IMR-90 (cell line): ENCODE measurements at regions not wholly inside any gene's neighbourhood (a gene's known extent, or its start where the extent isn't known, plus 50 kb on each side); places are given as distances from the start of the nearest gene placed in this dataset.

ENCODE experiments used
- ATAC-seq: fragments of 200-7000 bp; cut with Tn5 transposase; 2 replicates; pipeline ENCODE4 v1.9.1; 2020; ENCODE audit warnings: low read depth, mild to moderate bottlenecking, moderate library complexity
- BruUV-seq: library from RNA; stranded (reverse); fragments of 400-500 nt; replicated peaks from 2 replicates; lab custom pipeline; 2021; lab: Mats Ljungman, UMichigan
- CTCF ChIA-PET: fragments of 300-600 bp; formaldehyde crosslinking; extraction: SDS; loops from one replicate; lab custom pipeline; 2021; ENCODE audit warnings: antibody characterized with exemption; lab: Yijun Ruan, JAX
- POLR2A ChIA-PET: fragments of 300-600 bp; sonication (Branson Sonifier 250); formaldehyde crosslinking; loops from one replicate; lab custom pipeline; 2022; ENCODE audit warnings: antibody characterized with exemption; ENCODE audit not compliant: unreplicated experiment; lab: Charles Lee
- DNase-seq: peaks from one replicate; pipeline ENCODE4 v3.0.0; 2013
- H2AFZ ChIP-seq: replicated peaks from 2 replicates; pipeline ENCODE3; 2013; ENCODE audit warnings: low read length, mild to moderate bottlenecking; ENCODE audit not compliant: poor library complexity
- H2AK5ac ChIP-seq: 2 replicates; pipeline ENCODE4 v1.6.1; 2013; ENCODE audit warnings: low read depth, low read length, inconsistent platforms
- H2AK9ac ChIP-seq: replicated peaks from 2 replicates; pipeline ENCODE3; 2013; ENCODE audit warnings: mild to moderate bottlenecking, low read depth, low read length, moderate library complexity; ENCODE audit not compliant: poor library complexity
- H2BK120ac ChIP-seq: 2 replicates; pipeline ENCODE4 v1.6.1; 2013; ENCODE audit warnings: low read depth, low read length, inconsistent platforms
- H2BK15ac ChIP-seq: 3 replicates; pipeline ENCODE4 v1.6.1; 2013; ENCODE audit warnings: low read depth, low read length, inconsistent platforms
- H2BK20ac ChIP-seq: 2 replicates; pipeline ENCODE4 v1.6.1; 2013; ENCODE audit warnings: low read depth, mild to moderate bottlenecking, inconsistent platforms, low read length, moderate library complexity
- H2BK5ac ChIP-seq: 2 replicates; pipeline ENCODE4 v1.6.1; 2013; ENCODE audit warnings: mild to moderate bottlenecking, low read depth, low read length, inconsistent platforms; ENCODE audit not compliant: poor library complexity, severe bottlenecking
- H3K14ac ChIP-seq: replicated peaks from 2 replicates; pipeline ENCODE4 v1.6.1; 2013; ENCODE audit warnings: low read depth, low read length, inconsistent platforms
- H3K18ac ChIP-seq: 2 replicates; pipeline ENCODE4 v1.6.1; 2013; ENCODE audit warnings: low read depth, low read length, control low read depth
- H3K23ac ChIP-seq: 2 replicates; pipeline ENCODE4 v1.6.1; 2013; ENCODE audit warnings: low read depth, low read length, inconsistent platforms
- H3K27ac ChIP-seq: 2 replicates; pipeline ENCODE4 v1.5.1; 2013; ENCODE audit warnings: mild to moderate bottlenecking, control low read depth, low read length; ENCODE audit not compliant: insufficient read depth
- H3K27me3 ChIP-seq: 2 replicates; pipeline ENCODE4 v1.6.1; 2013; ENCODE audit warnings: low read length; ENCODE audit not compliant: control insufficient read depth, insufficient read depth
- H3K36me3 ChIP-seq: 2 replicates; pipeline ENCODE4 v1.6.1; 2013; ENCODE audit warnings: low read length, mixed read lengths; ENCODE audit not compliant: control insufficient read depth, insufficient read depth
- H3K4ac ChIP-seq: 2 replicates; pipeline ENCODE4 v1.6.1; 2013; ENCODE audit warnings: low read depth, low read length, inconsistent platforms
- H3K4me1 ChIP-seq: 2 replicates; pipeline ENCODE4 v1.6.1; 2013; ENCODE audit warnings: low read length, mixed read lengths; ENCODE audit not compliant: control insufficient read depth, insufficient read depth
- H3K4me2 ChIP-seq: 2 replicates; pipeline ENCODE4 v1.6.1; 2013; ENCODE audit warnings: low read depth, mild to moderate bottlenecking, control low read depth, low read length, moderate library complexity
- H3K4me3 ChIP-seq: 2 replicates; pipeline ENCODE4 v1.5.1; 2013; ENCODE audit warnings: low read depth, mild to moderate bottlenecking, control low read depth, low read length, moderate library complexity; ENCODE audit not compliant: insufficient read depth
- H3K56ac ChIP-seq: 2 replicates; pipeline ENCODE4 v1.6.1; 2013; ENCODE audit warnings: low read length, inconsistent platforms; ENCODE audit not compliant: insufficient read depth; ENCODE audit errors: extremely low read depth
- H3K79me1 ChIP-seq, 2 experiments: 2 replicates each; pipeline ENCODE4 v1.6.1; 2013; ENCODE audit warnings: low read length in 2 of 2, inconsistent platforms in 1 of 2, low read depth in 1 of 2
- H3K9ac ChIP-seq: 2 replicates; pipeline ENCODE4 v1.6.1; 2013; ENCODE audit warnings: low read depth, low read length, control low read depth
- H3K9me1 ChIP-seq: 2 replicates; pipeline ENCODE4 v1.6.1; 2013; ENCODE audit warnings: low read length, inconsistent platforms; ENCODE audit not compliant: insufficient read depth
- H3K9me3 ChIP-seq: 2 replicates; pipeline ENCODE4 v1.6.1; 2013; ENCODE audit warnings: low read length; ENCODE audit not compliant: control insufficient read depth, insufficient read depth
- H4K20me1 ChIP-seq: 2 replicates; pipeline ENCODE4 v1.6.1; 2013; ENCODE audit warnings: low read length, inconsistent platforms; ENCODE audit not compliant: insufficient read depth
- H4K5ac ChIP-seq: 2 replicates; pipeline ENCODE4 v1.6.1; 2013; ENCODE audit warnings: mild to moderate bottlenecking, low read depth, low read length, control low read depth
- H4K8ac ChIP-seq, 2 experiments: 2 replicates each; pipeline ENCODE4 v1.6.1; 2013; ENCODE audit warnings: low read depth in 2 of 2, low read length in 2 of 2, control low read depth in 1 of 2, inconsistent platforms in 1 of 2
- H4K91ac ChIP-seq: 2 replicates; pipeline ENCODE4 v1.6.1; 2013; ENCODE audit warnings: low read depth, low read length, inconsistent platforms; ENCODE audit not compliant: insufficient read depth
- BHLHE40 ChIP-seq: fragments of 150-350 bp; IDR thresholded peaks from 2 replicates; pipeline ENCODE4 v1.6.1; 2016; ENCODE audit warnings: mild to moderate bottlenecking, low read depth, low read length
- CHD1 ChIP-seq: IDR thresholded peaks from 2 replicates; pipeline ENCODE4 v1.6.1; 2012; ENCODE audit warnings: low read depth, low read length, improper control_type of control experiment
- FOS ChIP-seq: fragments of 150-350 bp; IDR thresholded peaks from 2 replicates; pipeline ENCODE4 v1.6.1; 2016; ENCODE audit warnings: low read depth, low read length
- MAFK ChIP-seq: IDR thresholded peaks from 2 replicates; pipeline ENCODE4 v1.6.1; 2012; ENCODE audit warnings: low read depth, low read length, improper control_type of control experiment
- MAZ ChIP-seq: IDR thresholded peaks from 2 replicates; pipeline ENCODE4 v1.6.1; 2012; ENCODE audit warnings: low read depth, mild to moderate bottlenecking, low read length, improper control_type of control experiment, moderate library complexity, borderline replicate concordance
- MXI1 ChIP-seq: IDR thresholded peaks from 2 replicates; pipeline ENCODE4 v1.6.1; 2012; ENCODE audit warnings: low read depth, mild to moderate bottlenecking, low read length, moderate library complexity, borderline replicate concordance
- NFE2L2 ChIP-seq: fragments of 150-350 bp; IDR thresholded peaks from 2 replicates; pipeline ENCODE4 v1.6.1; 2016; ENCODE audit warnings: low read depth, mild to moderate bottlenecking, low read length
- RAD21 ChIP-seq: IDR thresholded peaks from 2 replicates; pipeline ENCODE4 v1.6.1; 2012; ENCODE audit warnings: low read length, improper control_type of control experiment
- RCOR1 ChIP-seq: IDR thresholded peaks from 2 replicates; pipeline ENCODE4 v1.6.1; 2012; ENCODE audit warnings: mild to moderate bottlenecking, low read length, improper control_type of control experiment; ENCODE audit not compliant: insufficient replicate concordance
- RFX5 ChIP-seq: IDR thresholded peaks from 2 replicates; pipeline ENCODE4 v1.8.0; 2012; ENCODE audit warnings: low read depth, mild to moderate bottlenecking, low read length, moderate library complexity
- SMC3 ChIP-seq: fragments of 150-350 bp; IDR thresholded peaks from 2 replicates; pipeline ENCODE4 v1.6.1; 2016; ENCODE audit warnings: low read depth, mild to moderate bottlenecking, antibody characterized with exemption, low read length, moderate library complexity
- USF2 ChIP-seq: fragments of 150-350 bp; IDR thresholded peaks from 2 replicates; pipeline ENCODE4 v1.6.1; 2017; ENCODE audit warnings: mild to moderate bottlenecking, antibody characterized with exemption, low read length, low read depth
- dilution Hi-C: fragments of 300-500 bp; cut with HindIII; formaldehyde crosslinking; loops from one replicate; pipeline ENCODE4 v1.14.3; 2018; ENCODE audit warnings: low sequenced_read_pairs; ENCODE audit not compliant: unreplicated experiment
- in situ Hi-C: fragments of 300-500 bp; cut with MboI; formaldehyde crosslinking; loops from 3 replicates; pipeline ENCODE4 v1.14.3; 2019; ENCODE audit warnings: low sequenced_read_pairs, inconsistent platforms, mixed read lengths
- intact Hi-C: fragments of 100-400 bp; cut with micrococcal nuclease; formaldehyde crosslinking; loops from 2 replicates; pipeline ENCODE4 v1.10.0; 2022
- TF ChIP-seq, protein P1 (sequence below): conservative IDR thresholded peaks from 2 replicates; pipeline ENCODE4 v1.5.1; 2012; ENCODE audit warnings: mild to moderate bottlenecking, low read depth, low read length, improper control_type of control experiment
- TF ChIP-seq, protein P2 (sequence below): fragments of 150-350 bp; IDR thresholded peaks from 2 replicates; pipeline ENCODE4 v1.6.1; 2016; ENCODE audit warnings: low read depth, mild to moderate bottlenecking, low read length, moderate library complexity, borderline replicate concordance

DNA sequence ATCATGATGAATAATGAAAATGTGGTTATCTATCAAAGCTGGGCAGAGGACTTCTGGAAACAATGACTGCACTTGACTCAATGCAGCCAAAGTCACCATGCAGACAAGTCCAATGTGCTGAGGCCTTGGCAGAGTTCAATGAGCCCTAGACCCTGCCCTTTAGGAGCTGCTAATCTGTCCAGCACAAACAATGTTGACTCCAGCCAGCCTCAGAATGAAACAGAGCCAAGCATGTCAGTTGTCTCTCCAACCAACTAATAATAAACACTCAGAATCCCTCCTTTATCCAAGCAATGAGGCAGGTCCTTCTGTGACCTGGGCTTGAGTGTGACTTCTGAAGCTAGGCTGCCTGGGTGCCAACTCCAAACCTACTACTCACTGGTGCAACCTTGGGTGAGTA, 270.6 kb downstream of the BCL11A start:
- H3K4ac ChIP-seq: no peak overlapping the region
- no peak overlapping the region for H4K8ac ChIP-seq
- no peak overlapping the region for H3K14ac ChIP-seq
- no peaks in the 10 kb centered on the region for H3K9me1 ChIP-seq
- H2BK15ac ChIP-seq: no peak overlapping the region
- intact Hi-C loops: no loop called here
- in situ Hi-C loops: no loop called here
- H3K9me3 ChIP-seq: no peaks in the 10 kb centered on the region; the same call in 1 of the 2 replicates
- no peaks in the 10 kb centered on the region for H4K20me1 ChIP-seq
- no peak overlapping the region for H3K56ac ChIP-seq
- no peak for ATAC-seq
- no peaks in the 10 kb centered on the region for H3K79me1 ChIP-seq
- DNase-seq: no peak
- no peak overlapping the region for H4K91ac ChIP-seq
- no peak overlapping the region for H3K9ac ChIP-seq
- no peak for TF ChIP-seq CHD1
- no peak for TF ChIP-seq MXI1
- TF ChIP-seq RCOR1: no peak
- TF ChIP-seq NFE2L2: no peak
- TF ChIP-seq BHLHE40: no peak
- TF ChIP-seq, protein P1, sequence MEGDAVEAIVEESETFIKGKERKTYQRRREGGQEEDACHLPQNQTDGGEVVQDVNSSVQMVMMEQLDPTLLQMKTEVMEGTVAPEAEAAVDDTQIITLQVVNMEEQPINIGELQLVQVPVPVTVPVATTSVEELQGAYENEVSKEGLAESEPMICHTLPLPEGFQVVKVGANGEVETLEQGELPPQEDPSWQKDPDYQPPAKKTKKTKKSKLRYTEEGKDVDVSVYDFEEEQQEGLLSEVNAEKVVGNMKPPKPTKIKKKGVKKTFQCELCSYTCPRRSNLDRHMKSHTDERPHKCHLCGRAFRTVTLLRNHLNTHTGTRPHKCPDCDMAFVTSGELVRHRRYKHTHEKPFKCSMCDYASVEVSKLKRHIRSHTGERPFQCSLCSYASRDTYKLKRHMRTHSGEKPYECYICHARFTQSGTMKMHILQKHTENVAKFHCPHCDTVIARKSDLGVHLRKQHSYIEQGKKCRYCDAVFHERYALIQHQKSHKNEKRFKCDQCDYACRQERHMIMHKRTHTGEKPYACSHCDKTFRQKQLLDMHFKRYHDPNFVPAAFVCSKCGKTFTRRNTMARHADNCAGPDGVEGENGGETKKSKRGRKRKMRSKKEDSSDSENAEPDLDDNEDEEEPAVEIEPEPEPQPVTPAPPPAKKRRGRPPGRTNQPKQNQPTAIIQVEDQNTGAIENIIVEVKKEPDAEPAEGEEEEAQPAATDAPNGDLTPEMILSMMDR: no peak
- TF ChIP-seq, protein P2, sequence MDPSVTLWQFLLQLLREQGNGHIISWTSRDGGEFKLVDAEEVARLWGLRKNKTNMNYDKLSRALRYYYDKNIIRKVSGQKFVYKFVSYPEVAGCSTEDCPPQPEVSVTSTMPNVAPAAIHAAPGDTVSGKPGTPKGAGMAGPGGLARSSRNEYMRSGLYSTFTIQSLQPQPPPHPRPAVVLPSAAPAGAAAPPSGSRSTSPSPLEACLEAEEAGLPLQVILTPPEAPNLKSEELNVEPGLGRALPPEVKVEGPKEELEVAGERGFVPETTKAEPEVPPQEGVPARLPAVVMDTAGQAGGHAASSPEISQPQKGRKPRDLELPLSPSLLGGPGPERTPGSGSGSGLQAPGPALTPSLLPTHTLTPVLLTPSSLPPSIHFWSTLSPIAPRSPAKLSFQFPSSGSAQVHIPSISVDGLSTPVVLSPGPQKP: no peak
- no peak for TF ChIP-seq FOS
- no peak for TF ChIP-seq USF2
- TF ChIP-seq RFX5: no peak
- TF ChIP-seq RAD21: no peak
- TF ChIP-seq MAZ: no peak
- no peak for TF ChIP-seq SMC3
- TF ChIP-seq MAFK: no peak
- no peaks in the 10 kb centered on the region for H3K36me3 ChIP-seq
- no peak overlapping the region for H3K27ac ChIP-seq
- H3K4me3 ChIP-seq: no peak overlapping the region
- no peak overlapping the region for H2BK20ac ChIP-seq
- no peak overlapping the region for H2AK5ac ChIP-seq
- ChIA-PET CTCF (no interaction called here), POLR2A (no interaction called here)
- H3K18ac ChIP-seq: no peak overlapping the region
- no peak overlapping the region for H2BK5ac ChIP-seq
- no peaks in the 10 kb centered on the region for H3K4me1 ChIP-seq
- no peaks in the 10 kb centered on the region for H3K27me3 ChIP-seq
- BruUV-seq: no TSS peak
- dilution Hi-C loops: no loop called here
- no peak overlapping the region for H2AK9ac ChIP-seq
- H2BK120ac ChIP-seq: no peak overlapping the region
- no peak overlapping the region for H3K4me2 ChIP-seq
- H3K23ac ChIP-seq: no peak overlapping the region
- no peak overlapping the region for H4K5ac ChIP-seq
- no peak overlapping the region for H2AFZ ChIP-seq
